Sigmoid colon (tissue), 6 donors: ENCODE measurements at regions not wholly inside any gene's neighbourhood (a gene's known extent, or its start where the extent isn't known, plus 50 kb on each side); places are given as distances from the start of the nearest gene placed in this dataset.

ENCODE experiments used
- DNase-seq: peaks from one replicate; pipeline ENCODE4 v3.0.0-alpha.2; 2019
- H3K27ac ChIP-seq, 4 donors: fragments of 200-600 bp; sonication (generic); one replicate each; pipeline ENCODE4 v1.5.1; 2016 to 2019; ENCODE audit warnings: mild to moderate bottlenecking in 1 of 4
- H3K27me3 ChIP-seq, 3 donors: fragments of 200-600 bp; sonication (generic); one replicate each; pipeline ENCODE4 v1.5.1; 2019; ENCODE audit warnings: mild to moderate bottlenecking in 1 of 3
- H3K36me3 ChIP-seq, 4 donors: fragments of 200-600 bp; sonication (generic); one replicate each; pipeline ENCODE4 v1.5.1; 2016 to 2019
- H3K4me1 ChIP-seq, 4 donors: fragments of 200-600 bp; sonication (generic); one replicate each; pipeline ENCODE4 v1.5.1; 2017 to 2019
- H3K4me3 ChIP-seq, 4 donors: fragments of 200-600 bp; sonication (generic); one replicate each; pipeline ENCODE4 v1.5.1; 2017 to 2019; ENCODE audit warnings: mild to moderate bottlenecking in 2 of 4, moderate library complexity in 1 of 4
- H3K9me3 ChIP-seq, 4 donors: fragments of 200-600 bp in 3 of 4; sonication (generic) in 3 of 4; one replicate each; pipeline versions ENCODE4 v1.5.1 to v1.6.1; 2013 to 2019
- CTCF ChIP-seq, 4 experiments: fragments of 450-650 bp in 3 of 4; fragments of 200-600 bp in 1 of 4; IDR thresholded peaks; one replicate each; pipeline ENCODE4 v1.5.1; 2016 to 2019; ENCODE audit warnings: antibody characterized with exemption in 4 of 4, mild to moderate bottlenecking in 3 of 4, moderate library complexity in 2 of 4
- EP300 ChIP-seq, 4 donors: sonication (generic); formaldehyde crosslinking; IDR thresholded peaks; one replicate each; pipeline ENCODE4 v1.6.1; 2017; ENCODE audit warnings: antibody characterized with exemption in 4 of 4
- POLR2A ChIP-seq, 2 donors: fragments of 450-650 bp; IDR thresholded peaks; one replicate each; pipeline ENCODE4 v1.6.1; 2016; ENCODE audit warnings: antibody characterized with exemption in 2 of 2, mild to moderate bottlenecking in 2 of 2, moderate library complexity in 2 of 2
- POLR2AphosphoS5 ChIP-seq, 4 donors: sonication (generic); formaldehyde crosslinking; IDR thresholded peaks; one replicate each; pipeline ENCODE4 v1.6.1; 2017; ENCODE audit warnings: antibody characterized with exemption in 4 of 4
- whole genome bisulfite sequencing, 2 donors: extraction: QIAGEN DNeasy Blood & Tissue Kit; methylation state at CpG; one replicate each; pipeline ENCODE4 v1.1.7; 2013; 5-methylcytosine and 5-hydroxymethylcytosine counted together
- intact Hi-C: fragments of 100-400 bp; cut with DNase I; formaldehyde crosslinking; loops from one replicate; pipeline ENCODE4 v1.15.1; 2023
- donor health status: healthy with polysubstance abuse.
- donor health status: healthy.

- TF ChIP-seq EP300 (IDR thresholded peaks at IDR 0.05) (no peak), CTCF (IDR thresholded peaks at IDR 0.05) (no peak), POLR2A (IDR thresholded peaks at IDR 0.05) (no peak), POLR2AphosphoS5 (IDR thresholded peaks at IDR 0.05) (no peak)
- Histone ChIP-seq H3K4me3 (no peak overlapping the region), H3K27me3 (no peaks in the 10 kb centered on the region), H3K4me1 (peaks cover 0 to 22% (median 8%) of the 10 kb centered on the region in 4 donors), H3K36me3 (no peaks in the 10 kb centered on the region), H3K9me3 (no peaks in the 10 kb centered on the region), H3K27ac (peak overlapping the region in 1 of 4 donors; percentile 4)
- 60 to 62% methylated on average over 3 of the region's 3 CpGs for WGBS, 2 donors
- intact Hi-C loops, result no loop called here
- no peak for DNase-seq
Observed at GRCh38 chr2:217386041-217386440, 526.2 kb upstream of the TNP1 start.

GRCh38 chr2:217383620-217384019 lies 523.8 kb upstream of the TNP1 start:
- no peak overlapping the region for H3K4me3 ChIP-seq
- H3K36me3 ChIP-seq, result no peaks in the 10 kb centered on the region
- H3K9me3 ChIP-seq, result no peaks in the 10 kb centered on the region
- 55 to 63% methylated on average over 4 of the region's 4 CpGs for WGBS, 2 donors
- no peak for DNase-seq
- intact Hi-C loops, result no loop called here
- peak overlapping the region in 3 of 4 donors; percentile 50 to 56 (median 52) for H3K27ac ChIP-seq
- no peak for TF ChIP-seq CTCF (IDR thresholded peaks at IDR 0.05)
- no peak for TF ChIP-seq POLR2A (IDR thresholded peaks at IDR 0.05)
- no peak for TF ChIP-seq POLR2AphosphoS5 (IDR thresholded peaks at IDR 0.05)
- no peak for TF ChIP-seq EP300 (IDR thresholded peaks at IDR 0.05)
- H3K4me1 ChIP-seq, result peaks cover 0 to 22% (median 8%) of the 10 kb centered on the region in 4 donors
- no peaks in the 10 kb centered on the region for H3K27me3 ChIP-seq

- peak overlapping the region in 3 of 4 donors; percentile 35 to 52 (median 50) for H3K27ac ChIP-seq
- H3K36me3 ChIP-seq, result no peaks in the 10 kb centered on the region
- no peak for DNase-seq
- no peaks in the 10 kb centered on the region for H3K9me3 ChIP-seq
- intact Hi-C loops, result no loop called here
- 54 to 66% methylated on average over 5 of the region's 5 CpGs for WGBS, 2 donors
- H3K27me3 ChIP-seq, result no peaks in the 10 kb centered on the region
- no peak for TF ChIP-seq EP300 (IDR thresholded peaks at IDR 0.05)
- no peak for TF ChIP-seq CTCF (IDR thresholded peaks at IDR 0.05)
- no peak for TF ChIP-seq POLR2A (IDR thresholded peaks at IDR 0.05)
- no peak for TF ChIP-seq POLR2AphosphoS5 (IDR thresholded peaks at IDR 0.05)
- H3K4me3 ChIP-seq, result no peak overlapping the region
- H3K4me1 ChIP-seq, result peaks cover 0 to 22% (median 7%) of the 10 kb centered on the region in 4 donors
Observed at GRCh38 chr2:217382794-217383193, 522.9 kb upstream of the TNP1 start.

GRCh38 chr2:217379807-217380206 lies 519.9 kb upstream of the TNP1 start:
- H3K4me1 ChIP-seq, result peaks cover 0 to 25% (median 11%) of the 10 kb centered on the region in 4 donors
- intact Hi-C loops, result no loop called here
- no peaks in the 10 kb centered on the region for H3K27me3 ChIP-seq
- no peaks in the 10 kb centered on the region for H3K36me3 ChIP-seq
- no peak for DNase-seq
- H3K27ac ChIP-seq, result peak overlapping the region in 1 of 4 donors; percentile 6
- H3K9me3 ChIP-seq, result no peaks in the 10 kb centered on the region
- 85 to 94% methylated on average over 6 of the region's 6 CpGs for WGBS, 2 donors
- H3K4me3 ChIP-seq, result no peak overlapping the region
- TF ChIP-seq POLR2A (IDR thresholded peaks at IDR 0.05) (no peak), CTCF (IDR thresholded peaks at IDR 0.05) (no peak), POLR2AphosphoS5 (IDR thresholded peaks at IDR 0.05) (no peak), EP300 (IDR thresholded peaks at IDR 0.05) (no peak)

- intact Hi-C loops, result no loop called here
- no peak for DNase-seq
- H3K27ac ChIP-seq, result peak overlapping the region in 3 of 4 donors; percentile 34 to 78 (median 68)
- WGBS, 2 donors, result 90 to 94% methylated on average over 2 of the region's 2 CpGs
- no peaks in the 10 kb centered on the region for H3K9me3 ChIP-seq
- no peak overlapping the region for H3K4me3 ChIP-seq
- H3K27me3 ChIP-seq, result no peaks in the 10 kb centered on the region
- TF ChIP-seq POLR2AphosphoS5 (IDR thresholded peaks at IDR 0.05) (no peak), POLR2A (IDR thresholded peaks at IDR 0.05) (no peak), EP300 (IDR thresholded peaks at IDR 0.05) (no peak), CTCF (IDR thresholded peaks at IDR 0.05) (no peak)
- no peaks in the 10 kb centered on the region for H3K36me3 ChIP-seq
- H3K4me1 ChIP-seq, result peaks cover 0 to 40% (median 24%) of the 10 kb centered on the region in 4 donors
Observed at GRCh38 chr2:217372794-217373193, 512.9 kb upstream of the TNP1 start.
